Right hindlimb (tissue), 1 donor: ENCODE measurements at regions not wholly inside any gene's neighbourhood (a gene's known extent, or its start where the extent isn't known, plus 50 kb on each side); places are given as distances from the start of the nearest gene placed in this dataset.

Source experiments
- DNase-seq: peaks from one replicate; pipeline ENCODE4 v3.0.0-alpha.2; 2018

DNA sequence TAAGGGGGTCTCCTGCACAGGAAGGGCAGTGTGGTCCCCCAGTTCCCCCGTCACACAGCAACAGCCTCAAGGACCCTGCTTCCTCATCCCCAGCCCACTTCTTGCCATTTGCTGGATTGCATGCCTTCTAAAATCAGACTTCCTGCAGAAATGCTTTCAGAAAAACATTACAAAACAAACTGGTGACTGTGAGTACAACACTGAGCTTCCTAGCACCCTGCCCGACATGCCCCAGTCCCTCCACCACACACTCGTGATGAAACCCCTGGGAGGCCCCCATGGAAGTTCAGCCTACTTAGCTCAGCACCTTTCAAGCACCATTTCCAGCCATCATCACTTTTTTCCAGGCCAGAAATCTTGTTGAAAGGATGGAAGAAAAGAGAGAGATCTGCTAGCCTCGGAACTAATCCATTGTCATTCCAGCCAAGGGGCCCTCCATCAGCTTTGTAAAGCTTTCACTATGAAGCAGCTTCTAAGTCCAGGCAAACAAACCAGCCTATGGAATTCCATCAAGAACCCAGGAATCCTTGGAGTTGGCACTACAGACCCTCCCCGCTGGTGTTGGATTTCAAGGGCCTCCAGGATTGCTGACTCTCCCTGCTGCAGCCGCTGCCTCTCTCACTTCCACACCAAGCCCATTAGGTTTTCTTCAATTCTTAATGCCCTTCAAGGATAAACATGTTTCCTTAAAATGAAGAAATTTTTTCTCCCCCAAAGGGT is 114.6 kb downstream of the C5orf15 start:
- DNase-seq: no peak

DNA sequence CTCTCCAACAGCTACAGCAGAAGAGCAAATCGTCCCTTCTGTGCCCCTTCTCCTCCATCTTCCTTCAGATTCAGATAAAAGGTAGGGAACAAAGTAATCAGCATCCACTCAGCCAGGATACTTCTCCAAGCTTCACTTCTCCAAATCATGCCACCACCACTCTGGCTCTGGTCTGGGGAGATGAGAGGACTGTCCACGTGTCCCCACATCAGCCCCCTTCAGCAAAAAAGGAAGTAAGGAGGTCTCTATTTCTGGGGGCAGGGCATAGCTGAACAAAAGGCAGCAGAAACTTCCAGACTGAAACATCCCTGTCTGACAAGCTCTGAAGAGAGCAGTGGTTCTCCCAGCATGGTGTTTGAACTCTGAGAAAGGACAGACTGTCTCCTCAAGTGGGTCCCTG is 116.9 kb downstream of the C5orf15 start:
- DNase-seq: no peak

DNA sequence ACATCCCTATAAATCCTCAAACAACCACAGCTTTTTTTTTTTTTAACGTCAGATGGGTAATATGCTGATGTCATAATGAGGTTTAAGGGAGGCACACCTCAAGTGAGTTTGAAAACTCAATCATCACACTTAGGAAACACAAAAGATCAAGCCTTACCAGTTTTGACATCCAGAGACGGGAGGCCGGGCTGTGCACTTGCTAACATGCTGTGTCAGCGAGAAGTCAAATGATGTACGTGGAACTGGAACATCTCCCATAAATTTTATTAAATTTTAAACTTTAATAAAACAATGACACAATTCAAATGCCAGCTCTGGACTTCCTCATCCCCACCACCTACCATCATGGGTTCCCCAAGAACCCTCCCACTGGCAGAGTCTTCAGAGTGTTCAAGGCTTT is 117.6 kb downstream of the C5orf15 start:
- no peak for DNase-seq

DNA sequence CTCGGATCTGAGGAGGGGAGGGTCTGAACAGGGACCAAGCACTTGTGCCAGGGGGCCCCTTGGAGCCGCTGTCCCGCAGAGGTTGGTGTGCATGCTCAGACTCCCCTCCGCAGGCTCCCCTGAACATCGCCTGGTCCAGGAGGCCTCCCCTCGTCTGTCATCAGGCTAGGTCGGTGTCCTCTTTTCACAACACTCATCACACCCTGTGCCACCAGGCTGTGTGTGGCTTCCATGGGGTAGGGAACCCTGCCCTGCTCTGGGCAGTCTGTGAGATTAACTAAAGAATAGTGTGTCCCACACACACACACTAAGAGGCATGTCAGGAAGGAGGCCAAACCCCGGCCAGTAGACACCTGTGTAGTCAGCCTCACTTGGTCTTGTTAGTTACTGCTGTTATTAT is 119.3 kb downstream of the C5orf15 start:
- no peak for DNase-seq

DNA sequence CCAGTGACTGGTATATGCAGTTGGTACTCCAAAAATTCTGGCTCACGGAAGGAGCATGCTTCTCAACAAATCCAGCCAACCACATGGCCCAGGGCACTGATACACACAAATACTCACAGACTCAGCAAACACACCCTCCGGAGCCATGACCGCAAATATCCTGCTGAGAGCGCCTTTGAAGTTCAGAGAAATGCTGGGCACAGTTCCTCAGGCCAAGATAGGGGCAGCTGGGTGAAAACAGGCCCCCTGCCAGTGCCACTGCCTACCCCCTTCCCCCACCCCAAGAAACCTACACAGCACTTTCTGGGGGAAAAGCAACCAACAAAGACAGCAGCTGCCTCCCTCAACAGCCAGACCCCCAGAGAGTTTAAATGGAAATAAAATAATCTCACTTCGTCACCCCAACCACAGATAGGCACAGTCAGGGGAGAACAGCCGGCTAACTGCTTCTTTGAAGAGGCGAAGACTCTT is 120.0 kb downstream of the C5orf15 start:
- no peak for DNase-seq

DNA sequence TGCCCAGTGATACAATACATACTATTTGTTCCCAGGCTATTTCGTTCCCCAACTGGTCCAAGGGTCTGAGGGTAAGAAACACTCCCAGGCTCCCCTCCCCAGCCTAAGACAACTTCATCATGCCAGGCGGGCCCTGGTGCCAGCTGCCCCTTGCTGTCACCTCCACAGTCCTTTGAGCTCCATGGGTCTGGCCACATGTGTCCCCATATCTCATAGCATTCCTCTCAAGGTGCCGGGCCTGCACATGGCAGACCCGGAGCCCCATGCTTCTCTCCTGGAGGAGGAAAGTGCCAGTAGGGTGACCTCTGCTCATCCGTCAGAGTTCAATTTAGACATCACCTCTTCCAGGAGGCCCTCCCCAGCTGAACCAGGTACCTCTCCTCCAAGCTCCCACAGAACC is 120.5 kb downstream of the C5orf15 start:
- DNase-seq: no peak

DNA sequence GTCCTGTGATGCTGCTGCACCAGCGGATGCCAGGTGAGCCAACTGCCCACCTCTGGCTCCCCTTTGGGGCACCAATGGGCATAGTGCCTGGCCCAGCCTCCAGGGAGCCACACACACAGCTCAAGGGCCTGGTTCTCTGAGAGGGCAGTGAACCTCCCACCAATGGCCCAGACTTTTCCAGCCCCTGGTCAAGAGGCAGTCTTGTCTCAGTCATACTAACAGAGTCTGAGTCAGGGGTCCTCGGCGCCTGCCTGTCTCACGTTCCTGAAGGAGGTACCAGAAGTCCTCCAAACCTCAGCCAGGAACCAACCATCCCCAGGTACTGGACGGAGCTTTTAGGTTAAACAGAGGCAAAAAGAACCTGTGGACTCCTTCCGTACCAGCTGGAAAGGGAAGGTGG is 121.1 kb downstream of the C5orf15 start:
- DNase-seq: no peak

DNA sequence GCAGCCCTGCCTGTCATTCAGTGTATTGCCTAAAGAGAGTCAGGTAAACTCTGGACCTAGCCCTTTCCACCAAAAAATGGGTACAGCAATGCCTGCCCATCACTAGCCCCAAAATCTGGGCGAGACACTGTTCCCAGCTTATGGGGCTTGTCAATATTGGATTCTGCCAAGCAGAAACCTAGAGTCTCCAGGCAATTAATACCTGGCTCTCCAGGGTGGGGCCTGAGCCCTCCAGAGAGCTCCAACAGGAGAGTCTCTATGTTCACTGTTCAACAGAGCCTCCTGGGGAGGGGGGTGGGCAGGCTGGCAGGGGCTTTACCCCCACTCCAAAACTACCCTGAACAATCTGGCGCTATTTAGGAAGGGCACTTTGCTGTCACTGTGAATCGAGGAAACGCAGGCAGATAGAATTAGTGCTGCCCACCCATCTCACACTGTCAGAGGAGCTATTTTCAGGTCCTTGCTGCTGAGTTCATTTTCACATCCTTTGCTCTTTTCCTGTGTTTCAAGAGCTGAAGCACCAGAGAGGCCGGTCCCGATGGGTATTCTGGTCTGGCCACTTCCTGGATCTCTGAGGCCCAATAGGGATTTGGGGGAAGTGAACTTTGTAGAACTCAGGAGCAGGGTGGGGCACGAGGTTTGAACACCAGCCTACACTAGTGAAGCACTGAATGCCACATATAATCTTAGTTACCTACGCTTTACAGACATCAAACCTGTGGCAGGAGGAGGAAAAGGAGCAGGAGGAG is 121.8 kb downstream of the C5orf15 start:
- no peak for DNase-seq

DNA sequence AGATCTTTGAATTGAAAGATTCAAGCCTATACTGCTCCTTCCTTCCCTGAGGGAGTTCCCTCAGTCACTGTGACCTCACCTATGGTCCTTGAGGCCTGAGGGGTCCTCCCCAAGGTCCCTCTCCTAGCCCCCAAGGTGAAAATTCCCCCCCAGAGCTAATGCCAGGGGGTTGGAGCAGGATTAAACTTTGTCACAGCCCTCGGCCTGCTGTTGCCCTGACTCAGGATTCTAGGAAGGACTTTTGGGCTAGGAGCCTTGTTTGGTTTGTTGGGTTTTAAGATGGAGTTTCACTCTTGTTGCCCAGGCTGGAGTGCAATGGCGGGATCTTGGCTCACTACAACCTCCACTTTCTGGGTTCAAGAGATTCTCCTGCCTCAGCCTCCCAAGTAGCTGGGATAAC is 123.2 kb downstream of the C5orf15 start:
- DNase-seq: no peak

DNA sequence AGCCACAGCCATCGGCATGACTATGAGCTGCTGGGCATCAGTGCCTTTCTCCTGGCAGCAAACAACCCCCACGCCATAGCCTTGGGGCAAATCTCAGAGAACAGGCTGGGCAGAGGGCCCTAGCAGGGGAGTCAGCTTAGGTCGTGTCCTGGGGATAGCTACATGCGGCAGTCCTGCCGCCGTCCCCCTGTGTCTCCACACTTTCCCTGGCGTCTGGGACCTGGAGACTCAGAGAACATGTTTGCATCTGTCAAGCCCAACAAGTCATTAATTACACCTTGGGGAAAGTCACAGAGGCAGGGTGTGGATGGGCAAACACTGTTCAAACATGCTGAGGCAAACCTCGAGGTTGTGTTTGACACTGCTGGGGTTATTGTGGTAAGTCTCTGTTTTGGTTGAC is 123.6 kb downstream of the C5orf15 start:
- DNase-seq: no peak

DNA sequence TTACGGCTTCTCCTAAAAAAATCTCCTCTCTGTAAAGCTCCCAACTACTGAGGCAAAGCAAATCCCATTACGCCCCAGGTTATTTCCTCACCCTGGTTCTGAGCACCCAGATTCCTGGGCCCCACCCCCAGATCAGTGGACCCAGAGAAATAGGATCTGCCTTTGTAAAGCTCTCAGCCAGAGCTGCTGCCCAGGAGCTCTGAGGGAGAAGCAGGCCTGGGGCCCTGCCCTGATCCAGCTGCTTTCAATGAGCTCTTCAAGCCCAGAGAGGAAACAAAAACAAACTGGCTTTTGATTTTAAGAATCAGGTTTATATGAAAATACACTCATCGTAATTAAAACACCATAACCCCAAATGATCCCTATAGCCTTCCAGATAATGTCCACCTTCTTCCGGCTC is 124.5 kb downstream of the C5orf15 start:
- no peak for DNase-seq

DNA sequence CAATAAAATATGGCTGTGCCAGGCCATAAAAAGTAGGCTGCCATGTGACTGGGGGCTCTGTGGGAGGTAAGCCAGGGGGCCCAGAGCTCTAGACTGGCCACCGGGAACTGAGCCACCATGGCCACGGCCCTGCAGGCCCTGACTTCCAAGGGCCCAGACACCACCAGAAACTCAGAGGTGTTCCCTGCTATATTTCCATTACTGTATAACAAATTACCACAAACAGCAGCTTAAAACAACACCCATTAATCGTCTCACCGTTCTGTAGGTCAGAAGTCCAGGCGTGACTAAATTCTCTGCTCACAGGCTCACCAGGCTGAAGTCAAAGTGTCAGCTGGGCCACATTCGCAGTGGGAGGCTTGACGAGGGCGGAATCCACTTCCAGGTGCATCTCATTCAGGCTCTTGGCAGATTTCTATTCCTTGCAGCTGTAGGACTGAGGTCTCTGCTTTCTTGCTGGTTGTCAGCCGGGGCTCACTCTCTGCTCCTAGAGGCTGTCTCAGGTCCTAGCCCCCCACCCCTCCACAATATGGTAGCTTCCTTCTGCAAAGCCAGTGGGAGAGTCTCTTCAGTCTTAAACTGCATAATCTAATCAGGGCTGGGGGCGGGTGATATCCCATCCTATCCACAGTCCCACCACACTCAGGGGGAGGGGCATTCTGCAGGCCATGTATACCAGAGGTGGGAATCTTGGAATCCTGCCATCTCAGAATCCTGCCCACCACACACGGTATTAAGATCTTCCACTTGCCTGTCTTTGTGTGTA is 125.4 kb downstream of the C5orf15 start:
- DNase-seq: no peak

DNA sequence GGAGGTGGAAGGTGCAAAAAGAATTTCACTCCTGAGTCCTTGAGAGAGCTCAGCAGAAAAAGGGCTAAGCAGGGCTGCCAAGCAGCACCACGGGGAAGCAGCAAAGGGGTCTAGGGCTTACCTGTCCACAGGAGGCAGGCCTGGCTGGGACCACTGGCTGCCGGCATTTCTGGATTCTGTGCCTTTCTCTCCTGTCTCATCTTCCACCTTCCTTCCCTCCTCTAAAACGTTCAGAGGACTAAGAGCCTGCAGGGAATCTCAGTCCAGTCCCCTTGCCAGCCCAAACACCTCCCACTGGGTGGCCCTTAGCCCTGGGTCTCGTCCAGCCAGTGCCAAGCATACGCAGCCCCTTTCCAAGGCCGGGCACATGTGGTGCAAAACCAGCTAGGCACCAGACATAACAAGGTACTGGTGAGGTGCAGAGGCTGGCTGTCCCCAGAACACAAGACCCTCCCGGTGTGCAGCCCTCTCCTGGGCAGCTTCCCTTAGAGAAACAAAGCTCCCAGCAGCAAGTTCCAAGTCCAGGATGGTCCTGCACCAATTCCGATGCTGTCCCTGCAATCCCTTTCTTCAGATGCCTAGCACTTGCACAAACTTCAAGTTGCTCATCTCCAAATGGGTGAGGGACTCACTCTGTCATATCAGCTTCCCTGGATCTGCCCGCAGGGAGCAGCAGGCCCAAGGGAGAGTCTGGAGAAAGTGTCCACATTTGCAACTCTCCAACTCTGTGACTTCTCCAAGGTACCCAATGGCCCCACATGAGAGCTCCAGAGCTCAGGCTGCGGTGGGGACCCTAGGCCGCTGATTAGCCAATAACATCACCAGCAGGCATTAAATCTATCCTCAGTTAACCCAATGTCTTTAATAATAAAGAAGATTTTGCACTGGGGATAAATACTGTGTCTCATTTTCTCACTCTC is 126.3 kb downstream of the C5orf15 start:
- no peak for DNase-seq

DNA sequence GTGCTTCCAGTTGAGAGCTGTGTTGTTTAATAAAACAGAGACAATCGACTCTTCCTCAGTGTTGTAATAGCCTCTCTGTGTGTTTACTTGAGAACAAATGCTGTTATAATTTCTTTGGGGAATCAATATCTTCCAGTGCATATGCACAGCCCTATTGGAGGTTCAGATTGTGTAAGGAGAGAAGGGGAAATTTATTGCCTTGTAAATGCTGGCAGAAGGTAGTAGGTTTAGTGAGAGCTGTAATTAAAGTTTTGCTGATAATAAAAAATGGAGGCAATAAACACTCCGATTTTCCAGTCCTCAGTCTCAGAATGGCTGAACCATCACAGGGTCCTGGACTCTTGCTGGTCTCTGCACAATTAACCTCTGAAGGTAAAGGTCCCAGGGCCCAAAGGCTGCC is 128.3 kb downstream of the C5orf15 start:
- no peak for DNase-seq

DNA sequence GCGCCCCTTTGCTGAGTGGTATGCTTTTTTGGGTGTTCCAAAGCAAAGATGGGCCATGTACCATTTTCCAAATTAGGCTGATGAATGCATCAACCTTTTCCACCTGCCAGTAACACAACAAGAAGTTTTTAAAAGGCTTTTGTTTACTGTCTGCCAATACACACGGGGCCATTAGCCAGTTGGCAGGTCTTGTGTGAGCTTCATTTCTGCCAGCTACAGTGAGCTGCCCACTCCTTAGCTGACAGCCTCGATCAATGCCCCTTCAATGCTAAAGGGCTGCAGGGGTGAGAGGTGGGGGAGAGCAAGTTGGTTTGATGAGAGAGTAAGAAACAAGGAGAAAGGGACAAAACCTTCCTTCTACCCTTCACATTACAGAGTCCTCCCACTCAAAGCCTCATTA is 128.7 kb downstream of the C5orf15 start:
- no peak for DNase-seq

DNA sequence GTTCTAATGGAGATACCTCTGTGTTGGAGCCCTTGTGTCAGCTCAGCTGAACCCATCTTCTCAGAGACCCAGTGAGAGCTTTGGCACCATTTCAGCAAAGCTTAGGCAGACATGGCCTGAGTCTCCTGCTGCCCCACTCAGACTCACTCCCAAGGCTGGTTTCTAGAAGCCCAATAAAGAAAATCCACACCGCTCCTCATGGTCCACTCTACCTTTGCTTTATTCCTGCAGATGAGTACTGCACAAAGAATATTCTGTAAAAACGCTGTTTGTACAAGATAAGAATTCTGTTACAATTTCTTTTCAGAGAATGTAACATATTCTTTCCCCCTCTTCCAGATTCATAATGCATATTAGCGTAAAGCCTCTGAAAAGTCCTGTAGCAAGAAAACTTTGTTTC is 129.3 kb downstream of the C5orf15 start:
- DNase-seq: no peak

DNA sequence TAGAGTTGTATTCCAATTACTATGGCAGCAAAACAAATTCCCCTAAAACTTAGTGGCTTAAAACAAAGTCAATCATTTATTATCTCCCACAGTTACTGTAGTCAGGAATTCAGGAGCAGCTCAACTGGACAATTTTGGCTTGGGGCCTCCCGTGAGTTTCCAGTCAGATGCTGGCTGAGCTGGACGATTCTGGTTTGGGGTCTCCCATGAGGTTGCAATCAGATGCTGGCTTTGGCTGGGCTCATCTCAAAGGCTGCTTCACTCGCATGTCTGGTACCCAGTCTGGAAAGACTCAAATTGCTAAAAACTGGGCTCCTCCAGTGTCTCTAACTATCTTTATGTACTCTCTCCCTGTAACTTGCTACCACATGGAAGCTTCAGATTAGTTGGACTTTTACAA is 130.1 kb downstream of the C5orf15 start:
- no peak for DNase-seq

DNA sequence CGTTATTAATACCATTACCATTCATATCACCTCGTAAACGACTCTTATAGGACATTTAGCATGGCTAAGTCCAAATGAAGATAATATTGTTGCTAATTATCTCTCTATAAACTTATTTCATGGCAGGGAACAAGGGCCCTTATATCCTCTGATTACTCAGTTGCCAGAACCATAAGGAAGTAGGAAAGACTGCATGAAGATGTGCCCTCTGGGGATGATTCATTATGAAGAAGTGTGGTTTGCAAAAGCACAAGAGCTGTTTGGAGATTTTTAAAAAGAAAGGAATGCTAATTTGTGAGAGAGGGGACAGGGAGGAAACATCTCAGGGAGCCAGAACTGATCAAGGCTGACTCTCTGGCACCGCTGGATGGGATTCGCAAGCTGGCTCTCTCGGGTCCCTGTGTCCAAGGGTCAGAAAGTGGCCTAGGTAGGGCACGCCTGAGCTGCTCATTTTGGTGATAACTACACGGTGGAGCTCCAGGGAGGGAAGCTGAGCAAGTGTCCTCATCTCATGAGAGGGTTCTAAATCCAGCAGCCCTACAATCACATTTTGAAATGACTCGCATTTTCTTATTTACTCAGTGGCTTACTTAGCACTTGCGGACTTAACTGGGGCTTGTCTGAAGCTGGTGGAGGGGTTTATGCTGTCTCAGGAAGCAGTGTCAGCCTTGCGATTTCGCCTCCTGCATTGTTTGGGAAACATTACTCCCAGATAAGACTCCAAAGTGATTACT is 136.8 kb downstream of the C5orf15 start:
- no peak for DNase-seq

DNA sequence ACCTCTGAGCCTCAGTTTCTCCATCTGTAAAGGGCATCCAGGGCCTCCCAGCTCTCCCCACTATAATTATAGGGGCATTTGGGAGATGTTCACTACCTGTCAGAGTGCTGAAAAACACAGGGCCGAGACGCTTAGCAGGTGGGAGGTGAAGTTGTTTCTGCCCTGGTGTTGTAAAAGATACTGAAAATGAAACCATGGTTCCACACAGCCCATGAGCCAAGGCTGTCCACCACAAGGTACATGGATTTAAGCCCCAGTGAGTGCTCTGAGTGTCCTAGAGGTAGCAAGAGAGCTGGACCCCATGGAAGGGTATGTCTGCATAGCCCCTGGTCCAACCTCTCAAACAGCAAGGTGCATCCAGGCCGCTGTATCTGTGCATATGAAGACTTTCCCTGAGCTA is 137.5 kb downstream of the C5orf15 start:
- no peak for DNase-seq

DNA sequence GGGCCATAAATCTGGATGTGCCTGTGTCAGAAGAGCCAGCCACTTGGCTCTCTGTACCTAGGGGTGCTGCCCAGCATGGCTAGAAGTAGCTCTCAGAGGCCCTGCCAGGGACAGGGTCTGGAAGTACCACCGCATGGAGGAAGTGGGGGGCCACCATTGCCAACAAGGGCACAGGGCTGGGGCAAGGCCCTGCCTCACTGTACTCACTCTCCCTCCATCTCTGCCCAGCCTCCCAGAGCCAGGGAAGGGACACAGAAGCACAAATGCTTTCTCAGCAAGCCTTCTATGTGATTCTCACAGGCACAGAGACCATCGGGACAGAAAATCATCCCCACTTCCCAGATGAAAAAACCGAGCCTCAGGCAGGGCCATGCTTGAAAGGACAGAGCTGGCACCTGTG is 138.1 kb downstream of the C5orf15 start:
- DNase-seq: no peak

DNA sequence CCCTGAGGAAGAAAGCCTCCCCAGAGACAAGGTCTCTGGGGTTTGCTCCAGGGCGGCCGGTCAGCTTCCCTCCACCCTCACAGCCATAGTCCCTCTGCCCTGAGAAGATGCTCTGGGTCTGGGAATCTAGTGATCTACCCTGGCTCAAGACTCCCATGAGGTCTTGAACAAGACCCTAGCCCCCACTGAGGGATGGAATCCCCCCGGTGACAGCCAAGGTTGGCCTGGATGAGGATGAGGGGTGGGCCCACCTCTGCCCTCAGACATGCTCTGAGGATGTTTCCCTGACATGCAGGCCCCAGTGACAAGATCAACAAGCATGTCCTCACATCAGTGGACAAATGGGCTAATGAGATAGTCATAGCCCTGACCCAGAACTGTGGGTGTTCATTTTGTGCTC is 138.6 kb downstream of the C5orf15 start:
- no peak for DNase-seq

DNA sequence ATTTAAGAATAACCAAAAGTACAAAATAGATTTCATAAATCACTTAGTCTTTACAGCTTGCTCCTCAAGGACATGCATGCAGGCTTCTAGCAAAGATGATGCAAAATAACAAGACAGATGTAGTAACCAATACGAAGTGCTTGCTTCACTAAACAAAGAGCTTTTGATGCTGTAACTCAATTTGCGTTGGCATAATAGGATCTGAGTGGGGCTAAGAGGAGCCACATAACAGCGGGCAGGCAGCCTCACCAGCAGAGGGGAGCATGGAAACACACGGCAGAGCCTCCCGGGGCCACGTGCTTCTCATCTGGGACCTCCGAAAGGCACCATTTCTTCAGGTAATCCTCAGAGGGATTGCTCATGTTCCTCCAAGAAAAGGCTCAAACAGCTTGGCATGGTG is 139.7 kb downstream of the C5orf15 start:
- no peak for DNase-seq
